ENCODE measurements at regions not wholly inside any gene's neighbourhood (a gene's known extent, or its start where the extent isn't known, plus 50 kb on each side); places are given as distances from the start of the nearest gene placed in this dataset.

DNA sequence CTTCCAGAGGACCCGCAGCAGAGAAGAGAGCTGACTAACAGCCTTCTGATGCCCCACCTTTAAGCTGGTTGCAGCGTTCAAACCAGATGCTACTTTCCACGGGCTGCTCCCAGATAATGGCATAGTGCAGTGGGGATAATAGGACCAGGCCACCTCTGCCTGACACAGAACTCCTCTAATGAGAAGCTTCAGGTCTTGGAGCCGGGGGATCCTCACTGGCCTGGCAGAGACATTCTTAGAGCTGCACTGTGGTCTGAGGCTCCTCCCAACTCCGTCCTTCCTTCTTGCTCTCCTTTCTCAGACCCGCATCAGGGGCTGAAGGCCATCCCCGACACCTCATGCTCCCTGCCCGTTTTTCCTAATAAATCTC, 206.6 kb upstream of the MARCKS start:
- Histone ChIP-seq H3K4me1 (ENCODE audit: control insufficient read depth, extremely low read depth, insufficient read depth, low read length) (peaks cover 12% of the 10 kb centered on the region), H3K27me3 (ENCODE audit: control insufficient read depth in 2 of 2, insufficient read depth in 2 of 2, low read length in 2 of 2) (no peaks in the 10 kb centered on the region), H2AFZ (ENCODE audit: low read depth, low read length) (no peak overlapping the region), H3K4me3 (replicated peaks in 1 of 3; ENCODE audit: insufficient read depth in 1 of 3, low read depth in 1 of 3, low read length in 3 of 3) (no peak overlapping the region), H3K4me2 (ENCODE audit: insufficient read depth, low read length) (no peak overlapping the region), H3K36me3 (ENCODE audit: control insufficient read depth in 2 of 2, extremely low read depth in 1 of 2, insufficient read depth in 2 of 2, low read length in 2 of 2) (no peaks in the 10 kb centered on the region), H3K27ac (ENCODE audit: insufficient read depth, low read depth, low read length) (no peak overlapping the region), H3K79me2 (ENCODE audit: control insufficient read depth, insufficient read depth, low read length) (no peaks in the 10 kb centered on the region), H4K20me1 (replicated peaks; ENCODE audit: control insufficient read depth, extremely low read depth, insufficient read depth, low read length) (no peaks in the 10 kb centered on the region), H3K9ac (replicated peaks; ENCODE audit: extremely low read depth, insufficient read depth, low read length) (no peak overlapping the region), H3K9me1 (replicated peaks; ENCODE audit: control insufficient read depth, extremely low read depth, insufficient read depth, low read length) (no peaks in the 10 kb centered on the region), H3K9me3 (replicated peaks; ENCODE audit: control insufficient read depth, insufficient read depth, low read length) (no peaks in the 10 kb centered on the region)
- ChIA-PET POLR2A (no interaction called here), CTCF (no interaction called here)
- BruUV-seq (replicated peaks): no TSS peak
- no peak for DNase-seq (ENCODE audit: low read depth, low spot score)
- FAIRE-seq: no peak
- dilution Hi-C loops (cut with MboI; ENCODE audit: extremely low pct_ligation_motif_present, low sequenced_read_pairs) (no loop called here), intact Hi-C loops (cut with micrococcal nuclease) (no loop called here)
- TF ChIP-seq MYC (IDR thresholded peaks at IDR 0.05; ENCODE audit: low read depth, low read length): no peak
- TF ChIP-seq POLR2AphosphoS5 (IDR thresholded peaks at IDR 0.05; ENCODE audit: insufficient read depth, low read depth, low read length): no peak
- no peak for TF ChIP-seq POLR2A (IDR thresholded peaks at IDR 0.05; ENCODE audit: low read depth, low read length)
- no peak for TF ChIP-seq EZH2 (IDR thresholded peaks at IDR 0.05; ENCODE audit: borderline replicate concordance, low read depth, low read length, severe bottlenecking)
- no peak for TF ChIP-seq FOS (IDR thresholded peaks at IDR 0.05; ENCODE audit: borderline replicate concordance, insufficient read depth, low read length)
- no peak for TF ChIP-seq GATA2 (IDR thresholded peaks at IDR 0.05; ENCODE audit: insufficient read depth, insufficient read length, low read depth, low read length)
- TF ChIP-seq, protein P1, sequence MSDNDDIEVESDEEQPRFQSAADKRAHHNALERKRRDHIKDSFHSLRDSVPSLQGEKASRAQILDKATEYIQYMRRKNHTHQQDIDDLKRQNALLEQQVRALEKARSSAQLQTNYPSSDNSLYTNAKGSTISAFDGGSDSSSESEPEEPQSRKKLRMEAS (IDR thresholded peaks at IDR 0.05; ENCODE audit: insufficient read depth, insufficient read length): no peak
- TF ChIP-seq JUN (IDR thresholded peaks at IDR 0.05; ENCODE audit: borderline replicate concordance, insufficient read depth, insufficient read length, low read depth): no peak

DNA sequence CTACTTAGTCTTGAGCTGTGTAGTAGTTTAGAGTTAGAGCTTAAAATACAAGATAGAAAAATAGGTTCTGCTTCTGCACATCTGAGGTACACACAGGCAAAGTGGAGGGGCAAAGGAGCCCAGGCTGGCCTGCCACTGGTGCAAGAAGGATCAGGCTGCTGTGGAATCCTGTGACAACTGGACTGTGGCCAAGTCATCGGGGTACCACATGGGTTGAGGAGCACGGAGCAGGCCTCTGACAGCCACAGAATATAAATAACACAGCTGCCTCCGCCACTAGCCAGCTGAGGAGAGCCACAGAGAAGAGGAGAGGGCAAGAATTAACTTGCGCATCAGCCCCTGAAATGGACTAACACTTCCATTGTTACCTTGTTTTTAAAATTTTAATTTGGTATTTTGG, 206.0 kb upstream of the MARCKS start:
- H2AFZ ChIP-seq (ENCODE audit: low read depth, low read length): no peak overlapping the region
- H3K4me1 ChIP-seq (ENCODE audit: control insufficient read depth, extremely low read depth, insufficient read depth, low read length): peaks cover 12% of the 10 kb centered on the region
- H3K79me2 ChIP-seq (ENCODE audit: control insufficient read depth, insufficient read depth, low read length): no peaks in the 10 kb centered on the region
- H3K9me1 ChIP-seq (replicated peaks; ENCODE audit: control insufficient read depth, extremely low read depth, insufficient read depth, low read length): peaks cover 2% of the 10 kb centered on the region
- H3K4me2 ChIP-seq (ENCODE audit: insufficient read depth, low read length): no peak overlapping the region
- POLR2A ChIA-PET: no interaction called here
- BruUV-seq (replicated peaks): no TSS peak
- no peak overlapping the region for H3K9ac ChIP-seq (replicated peaks; ENCODE audit: extremely low read depth, insufficient read depth, low read length)
- no peaks in the 10 kb centered on the region for H3K36me3 ChIP-seq (ENCODE audit: control insufficient read depth in 2 of 2, extremely low read depth in 1 of 2, insufficient read depth in 2 of 2, low read length in 2 of 2)
- no peaks in the 10 kb centered on the region for H4K20me1 ChIP-seq (replicated peaks; ENCODE audit: control insufficient read depth, extremely low read depth, insufficient read depth, low read length)
- DNase-seq (ENCODE audit: low read depth, low spot score): no peak
- H3K9me3 ChIP-seq (replicated peaks; ENCODE audit: control insufficient read depth, insufficient read depth, low read length): no peaks in the 10 kb centered on the region
- dilution Hi-C loops (cut with MboI; ENCODE audit: extremely low pct_ligation_motif_present, low sequenced_read_pairs) (no loop called here), intact Hi-C loops (cut with micrococcal nuclease) (no loop called here)
- H3K27ac ChIP-seq (ENCODE audit: insufficient read depth, low read depth, low read length): no peak overlapping the region
- no peaks in the 10 kb centered on the region for H3K27me3 ChIP-seq (ENCODE audit: control insufficient read depth in 2 of 2, insufficient read depth in 2 of 2, low read length in 2 of 2)
- CTCF ChIA-PET: no interaction called here
- no peak for FAIRE-seq
- no peak overlapping the region for H3K4me3 ChIP-seq (replicated peaks in 1 of 3; ENCODE audit: insufficient read depth in 1 of 3, low read depth in 1 of 3, low read length in 3 of 3)
- no peak for TF ChIP-seq POLR2AphosphoS5 (IDR thresholded peaks at IDR 0.05; ENCODE audit: insufficient read depth, low read depth, low read length)
- TF ChIP-seq, protein P1 (IDR thresholded peaks at IDR 0.05; ENCODE audit: insufficient read depth, insufficient read length): no peak
- TF ChIP-seq EZH2 (IDR thresholded peaks at IDR 0.05; ENCODE audit: borderline replicate concordance, low read depth, low read length, severe bottlenecking): no peak
- TF ChIP-seq, protein P2, sequence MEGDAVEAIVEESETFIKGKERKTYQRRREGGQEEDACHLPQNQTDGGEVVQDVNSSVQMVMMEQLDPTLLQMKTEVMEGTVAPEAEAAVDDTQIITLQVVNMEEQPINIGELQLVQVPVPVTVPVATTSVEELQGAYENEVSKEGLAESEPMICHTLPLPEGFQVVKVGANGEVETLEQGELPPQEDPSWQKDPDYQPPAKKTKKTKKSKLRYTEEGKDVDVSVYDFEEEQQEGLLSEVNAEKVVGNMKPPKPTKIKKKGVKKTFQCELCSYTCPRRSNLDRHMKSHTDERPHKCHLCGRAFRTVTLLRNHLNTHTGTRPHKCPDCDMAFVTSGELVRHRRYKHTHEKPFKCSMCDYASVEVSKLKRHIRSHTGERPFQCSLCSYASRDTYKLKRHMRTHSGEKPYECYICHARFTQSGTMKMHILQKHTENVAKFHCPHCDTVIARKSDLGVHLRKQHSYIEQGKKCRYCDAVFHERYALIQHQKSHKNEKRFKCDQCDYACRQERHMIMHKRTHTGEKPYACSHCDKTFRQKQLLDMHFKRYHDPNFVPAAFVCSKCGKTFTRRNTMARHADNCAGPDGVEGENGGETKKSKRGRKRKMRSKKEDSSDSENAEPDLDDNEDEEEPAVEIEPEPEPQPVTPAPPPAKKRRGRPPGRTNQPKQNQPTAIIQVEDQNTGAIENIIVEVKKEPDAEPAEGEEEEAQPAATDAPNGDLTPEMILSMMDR (IDR thresholded peaks at IDR 0.05; ENCODE audit: extremely low read depth in 1 of 2, insufficient read depth in 1 of 2, low read depth in 1 of 2, low read length in 2 of 2): no peak
- TF ChIP-seq GATA2 (IDR thresholded peaks at IDR 0.05; ENCODE audit: insufficient read depth, insufficient read length, low read depth, low read length): no peak
- no peak for TF ChIP-seq POLR2A (IDR thresholded peaks at IDR 0.05; ENCODE audit: low read depth, low read length)
- no peak for TF ChIP-seq JUN (IDR thresholded peaks at IDR 0.05; ENCODE audit: borderline replicate concordance, insufficient read depth, insufficient read length, low read depth)
- no peak for TF ChIP-seq MYC (IDR thresholded peaks at IDR 0.05; ENCODE audit: low read depth, low read length)
- TF ChIP-seq FOS (IDR thresholded peaks at IDR 0.05; ENCODE audit: borderline replicate concordance, insufficient read depth, low read length): no peak

All from endothelial cell of umbilical vein (primary cell).